K562 (cell line): ENCODE measurements at regions not wholly inside any gene's neighbourhood (a gene's known extent, or its start where the extent isn't known, plus 50 kb on each side); places are given as distances from the start of the nearest gene placed in this dataset.

ENCODE experiments used
- ATAC-seq: fragments of 200-7000 bp; cut with Tn5 transposase; 3 replicates; pipeline ENCODE4 v1.9.1; 2020; ENCODE audit warnings: moderate library complexity
- BruUV-seq: library from RNA; stranded (reverse); fragments of 400-500 nt; replicated peaks from 2 replicates; lab custom pipeline; 2021; lab: Mats Ljungman, UMichigan
- CTCF ChIA-PET: fragments of 300-600 bp; formaldehyde crosslinking; extraction: SDS; loops from one replicate; lab custom pipeline; 2021; ENCODE audit warnings: low intra/inter-chr PET ratio; lab: Yijun Ruan, JAX
- POLR2A ChIA-PET: fragments of 300-600, 350-650 bp; sonication (Branson Sonifier 250); formaldehyde crosslinking; extraction: SDS; loops from one replicate; lab custom pipeline; 2021; ENCODE audit warnings: antibody characterized with exemption, inconsistent platforms; lab: Yijun Ruan, JAX
- DNase-seq, 4 experiments: peaks; one replicate each; pipeline versions ENCODE4 v3.0.0 to v3.0.0-alpha.2; 2011 to 2018; ENCODE audit warnings: low spot score in 3 of 4, mixed read lengths in 3 of 4; ENCODE audit errors: extremely low read depth in 1 of 4
- FAIRE-seq: peaks from 2 replicates; lab custom pipeline; 2011; peaks lifted over from hg19 to GRCh38; lab: Jason Lieb, UNC
- H2AFZ ChIP-seq: 2 replicates; pipeline ENCODE4 v1.6.0; 2011; ENCODE audit warnings: low read depth, low read length, control low read depth, inconsistent platforms
- H3K27ac ChIP-seq: fragments of 200-600 bp; 3 replicates; pipeline ENCODE4 v1.8.0; 2011; ENCODE audit warnings: low read depth, mild to moderate bottlenecking, control low read depth, inconsistent platforms, low read length, moderate library complexity, mixed read lengths; ENCODE audit errors: extremely low read depth
- H3K27me3 ChIP-seq, 2 experiments: fragments of 300-600 bp in 1 of 2; 2 replicates in 1 of 2; 3 replicates in 1 of 2; pipeline versions ENCODE4 v1.6.0 to v1.8.0; 2011; ENCODE audit warnings: inconsistent platforms in 2 of 2, low read length in 2 of 2, mild to moderate bottlenecking in 1 of 2, mixed read lengths in 1 of 2, moderate library complexity in 1 of 2; ENCODE audit not compliant: control insufficient read depth in 2 of 2, insufficient read depth in 2 of 2
- H3K36me3 ChIP-seq: fragments of 300-600 bp; 3 replicates; pipeline ENCODE4 v1.8.0; 2011; ENCODE audit warnings: mild to moderate bottlenecking, low read length, inconsistent platforms; ENCODE audit not compliant: control insufficient read depth, insufficient read depth
- H3K4me1 ChIP-seq, 2 experiments: fragments of 200-600 bp in 1 of 2; replicated peaks in 1 of 2; 2 replicates in 1 of 2; 3 replicates in 1 of 2; pipeline versions ENCODE4 v1.5.1 to v1.8.0; 2011; ENCODE audit warnings: inconsistent platforms in 2 of 2, low read length in 2 of 2, mild to moderate bottlenecking in 1 of 2, mixed read lengths in 1 of 2, moderate library complexity in 1 of 2; ENCODE audit not compliant: control insufficient read depth in 2 of 2, insufficient read depth in 2 of 2
- H3K4me2 ChIP-seq: 2 replicates; pipeline ENCODE4 v1.6.1; 2011; ENCODE audit warnings: low read length, control low read depth, inconsistent platforms, mixed read lengths; ENCODE audit not compliant: insufficient read depth
- H3K4me3 ChIP-seq: fragments of 200-600 bp; sonication (generic), shearing (Covaris generic); 2 replicates; pipeline ENCODE4 v1.5.1; 2016; ENCODE audit warnings: control low read depth, inconsistent platforms
- H3K79me2 ChIP-seq: fragments of 200-600 bp; 3 replicates; pipeline ENCODE4 v1.8.0; 2011; ENCODE audit warnings: low read length, inconsistent platforms; ENCODE audit not compliant: control insufficient read depth, insufficient read depth
- H3K9ac ChIP-seq, 2 experiments: 2 replicates each; pipeline versions ENCODE4 v1.6.0 to v1.6.1; 2011; ENCODE audit warnings: low read depth in 2 of 2, low read length in 2 of 2, control low read depth in 1 of 2, inconsistent platforms in 1 of 2, mild to moderate bottlenecking in 1 of 2, mixed read lengths in 1 of 2; ENCODE audit not compliant: insufficient read depth in 1 of 2
- H3K9me1 ChIP-seq: one replicate; pipeline ENCODE4 v1.6.0; 2011; ENCODE audit warnings: inconsistent platforms, mild to moderate bottlenecking, low read length, moderate library complexity; ENCODE audit not compliant: control insufficient read depth, insufficient read depth
- H3K9me3 ChIP-seq: replicated peaks from 2 replicates; pipeline ENCODE4 v1.5.1; 2011; ENCODE audit warnings: low read depth, low read length, inconsistent platforms; ENCODE audit not compliant: control insufficient read depth, insufficient read depth
- H4K20me1 ChIP-seq: replicated peaks from 2 replicates; pipeline ENCODE4 v1.6.1; 2011; ENCODE audit warnings: low read length, inconsistent platforms, mixed read lengths; ENCODE audit not compliant: control insufficient read depth, insufficient read depth
- EP400 ChIP-seq: fragments of 450-650 bp; IDR thresholded peaks from 2 replicates; pipeline ENCODE4 v1.6.1; 2017; ENCODE audit warnings: antibody characterized with exemption, mild to moderate bottlenecking, moderate library complexity
- JUND ChIP-seq, 2 experiments: IDR thresholded peaks; 2 replicates in 1 of 2; 3 replicates in 1 of 2; pipeline ENCODE4 v1.6.1; 2011; ENCODE audit warnings: borderline replicate concordance in 2 of 2, low read depth in 2 of 2, low read length in 2 of 2, improper control_type of control experiment in 1 of 2, missing biosample characterization in 1 of 2, missing genetic modification characterization in 1 of 2, missing genetic modification reagents in 1 of 2
- RBBP5 ChIP-seq: fragments of 200-600 bp; sonication (generic); IDR thresholded peaks from 2 replicates; pipeline ENCODE4 v1.6.1; 2012; ENCODE audit warnings: borderline replicate concordance, mild to moderate bottlenecking, low read length, control low read depth, inconsistent platforms; ENCODE audit not compliant: insufficient read depth, poor library complexity, severe bottlenecking
- TEAD1 ChIP-seq, 2 experiments: fragments of 450-650 bp in 1 of 2; sonication (generic) in 1 of 2; formaldehyde crosslinking; IDR thresholded peaks; 2 replicates each; pipeline versions ENCODE4 v1.4.0 to v1.8.0; 2020 to 2022; ENCODE audit warnings: mild to moderate bottlenecking in 2 of 2, missing genetic modification reagents in 1 of 2
- ZFPM2 ChIP-seq: fragments of 250-450 bp; sonication (Bioruptor Pico); IDR thresholded peaks from 2 replicates; pipeline ENCODE4 v1.5.1; 2022; ENCODE audit warnings: mild to moderate bottlenecking
- ZNF197 ChIP-seq: fragments of 200-800 bp; sonication (Bioruptor generic); IDR thresholded peaks from 2 replicates; pipeline ENCODE4 v1.6.1; 2016; ENCODE audit warnings: low read depth, missing genetic modification characterization, missing compliant biosample characterization
- WGBS: fragments of 100-300 bp; shearing (Covaris generic); methylation state at CpG from one replicate; pipeline ENCODE4 v1.1.6; 2016; ENCODE audit warnings: low coverage, mixed read lengths; ENCODE audit not compliant: insufficient coverage; ENCODE audit errors: missing lambda C conversion rate; 5-methylcytosine and 5-hydroxymethylcytosine counted together
- in situ Hi-C: fragments of 300-500 bp; cut with MboI; formaldehyde crosslinking; loops from 4 replicates; pipeline ENCODE4 v1.15.0; 2018; ENCODE audit warnings: inconsistent platforms, mixed read lengths
- intact Hi-C: fragments of 100-400 bp; cut with micrococcal nuclease; formaldehyde crosslinking; loops from 2 replicates; pipeline ENCODE4 v1.14.2; 2022
- TF ChIP-seq, protein P1 (sequence below), 2 experiments: fragments of 250-450 bp in 1 of 2; fragments of 450-650 bp in 1 of 2; sonication (Bioruptor Pico) in 1 of 2; IDR thresholded peaks; 2 replicates each; pipeline versions ENCODE4 v1.6.1 to v1.8.0; 2016 to 2021; ENCODE audit warnings: mild to moderate bottlenecking in 2 of 2, moderate library complexity in 2 of 2, missing compliant biosample characterization in 1 of 2, missing genetic modification characterization in 1 of 2
- TF ChIP-seq, protein P2 (sequence below): sonication (generic); formaldehyde crosslinking; IDR thresholded peaks from 2 replicates; pipeline ENCODE4 v1.8.0; 2022; ENCODE audit warnings: mild to moderate bottlenecking, missing genetic modification reagents
- TF ChIP-seq, protein P3 (sequence below): fragments of 250-450 bp; sonication (Bioruptor Pico); IDR thresholded peaks from 2 replicates; pipeline ENCODE4 v1.8.0; 2022; ENCODE audit warnings: moderate library complexity, mild to moderate bottlenecking, inconsistent platforms
- TF ChIP-seq, protein P4 (sequence below): fragments of 200-800 bp; sonication (Bioruptor generic); IDR thresholded peaks from 2 replicates; pipeline ENCODE4 v1.6.1; 2017; ENCODE audit warnings: missing genetic modification characterization, missing compliant biosample characterization

DNA sequence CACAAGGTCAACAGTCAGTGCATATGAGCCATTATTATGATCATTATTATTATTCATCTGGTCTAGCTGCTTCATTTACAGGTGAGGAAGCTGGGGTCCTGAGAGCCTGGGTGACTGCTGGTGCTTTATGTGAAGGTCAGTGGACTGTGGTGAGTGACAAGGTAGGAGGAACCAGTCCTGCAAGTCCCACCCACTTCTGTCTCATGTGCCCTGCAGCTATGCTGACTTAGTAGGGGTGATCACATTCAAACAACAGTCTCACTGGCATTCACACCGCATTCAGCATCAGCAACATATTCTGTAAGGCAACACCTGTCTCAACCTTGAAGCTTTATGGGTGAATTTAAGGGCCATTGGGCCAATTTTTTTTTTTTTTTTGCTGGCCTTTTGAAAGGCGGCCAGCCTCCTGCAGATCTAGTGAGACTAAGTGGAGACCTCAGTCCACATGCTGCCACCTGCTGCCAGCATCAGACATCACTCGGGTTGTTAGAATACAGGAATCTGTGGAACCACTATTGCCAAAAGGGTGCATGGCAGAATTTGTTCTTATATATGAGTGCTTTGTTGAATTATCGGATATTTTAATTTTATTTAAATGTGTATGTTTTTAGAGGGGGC is 59.9 kb upstream of the CACNA1E start:
- Histone ChIP-seq H3K9ac (no peak overlapping the region), H3K79me2 (no peaks in the 10 kb centered on the region), H4K20me1 (peaks cover 3% of the 10 kb centered on the region; the same call in 1 of the 2 replicates), H3K4me2 (no peak overlapping the region), H2AFZ (no peak overlapping the region), H3K27ac (no peak overlapping the region), H3K9me3 (no peaks in the 10 kb centered on the region), H3K4me3 (no peak overlapping the region), H3K36me3 (no peaks in the 10 kb centered on the region), H3K27me3 (peaks cover 3 to 8% of the 10 kb centered on the region in 2 experiments; a peak in 4 of 5 replicates), H3K4me1 (no peaks in the 10 kb centered on the region), H3K9me1 (no peaks in the 10 kb centered on the region)
- DNase-seq (peak; percentile 30 to 51 (median 42)), ATAC-seq (peak; percentile 67), FAIRE-seq (no peak)
- WGBS, result 0% methylated on average over 4 of the region's 4 CpGs
- in situ Hi-C loops, result loop anchor here (5.0 kb wide), 2 partner anchors 236 to 896 kb away; no protein-coding TSS in a partner anchor
- ChIA-PET POLR2A (no interaction called here), CTCF (interaction anchor here (0.6 to 6.8 kb wide), 9 partner anchors 234 to 1618 kb away, joined by 3 to 127 read pairs (median 4); no protein-coding TSS in a partner anchor)
- intact Hi-C loops, result loop anchor here (10.0 kb wide), 1 partner anchor 339 kb away; the partner anchor contains the start of gene IER5
- BruUV-seq, result no TSS peak
- no peak for TF ChIP-seq RBBP5
- TF ChIP-seq, protein P1, sequence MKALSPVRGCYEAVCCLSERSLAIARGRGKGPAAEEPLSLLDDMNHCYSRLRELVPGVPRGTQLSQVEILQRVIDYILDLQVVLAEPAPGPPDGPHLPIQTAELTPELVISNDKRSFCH (CRISPR knock-in tag; IDR thresholded peaks at IDR 0.05), result no peak
- TF ChIP-seq, protein P1 (tag; IDR thresholded peaks at IDR 0.05), result no peak
- TF ChIP-seq, protein P2, sequence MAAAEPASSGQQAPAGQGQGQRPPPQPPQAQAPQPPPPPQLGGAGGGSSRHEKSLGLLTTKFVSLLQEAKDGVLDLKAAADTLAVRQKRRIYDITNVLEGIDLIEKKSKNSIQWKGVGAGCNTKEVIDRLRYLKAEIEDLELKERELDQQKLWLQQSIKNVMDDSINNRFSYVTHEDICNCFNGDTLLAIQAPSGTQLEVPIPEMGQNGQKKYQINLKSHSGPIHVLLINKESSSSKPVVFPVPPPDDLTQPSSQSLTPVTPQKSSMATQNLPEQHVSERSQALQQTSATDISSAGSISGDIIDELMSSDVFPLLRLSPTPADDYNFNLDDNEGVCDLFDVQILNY (CRISPR knock-in tag), result no peak
- TF ChIP-seq JUND (IDR thresholded peaks at IDR 0.05; ENCODE audit: borderline replicate concordance, low read depth, low read length), result no peak
- TF ChIP-seq JUND (tag; IDR thresholded peaks at IDR 0.05; ENCODE audit: borderline replicate concordance, low read depth, low read length), result no peak
- no peak for TF ChIP-seq EP400
- no peak for TF ChIP-seq ZFPM2 (CRISPR knock-in tag)
- TF ChIP-seq, protein P3, sequence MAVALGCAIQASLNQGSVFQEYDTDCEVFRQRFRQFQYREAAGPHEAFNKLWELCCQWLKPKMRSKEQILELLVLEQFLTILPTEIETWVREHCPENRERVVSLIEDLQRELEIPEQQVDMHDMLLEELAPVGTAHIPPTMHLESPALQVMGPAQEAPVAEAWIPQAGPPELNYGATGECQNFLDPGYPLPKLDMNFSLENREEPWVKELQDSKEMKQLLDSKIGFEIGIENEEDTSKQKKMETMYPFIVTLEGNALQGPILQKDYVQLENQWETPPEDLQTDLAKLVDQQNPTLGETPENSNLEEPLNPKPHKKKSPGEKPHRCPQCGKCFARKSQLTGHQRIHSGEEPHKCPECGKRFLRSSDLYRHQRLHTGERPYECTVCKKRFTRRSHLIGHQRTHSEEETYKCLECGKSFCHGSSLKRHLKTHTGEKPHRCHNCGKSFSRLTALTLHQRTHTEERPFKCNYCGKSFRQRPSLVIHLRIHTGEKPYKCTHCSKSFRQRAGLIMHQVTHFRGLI (CRISPR knock-in tag), result no peak
- TF ChIP-seq, protein P4, sequence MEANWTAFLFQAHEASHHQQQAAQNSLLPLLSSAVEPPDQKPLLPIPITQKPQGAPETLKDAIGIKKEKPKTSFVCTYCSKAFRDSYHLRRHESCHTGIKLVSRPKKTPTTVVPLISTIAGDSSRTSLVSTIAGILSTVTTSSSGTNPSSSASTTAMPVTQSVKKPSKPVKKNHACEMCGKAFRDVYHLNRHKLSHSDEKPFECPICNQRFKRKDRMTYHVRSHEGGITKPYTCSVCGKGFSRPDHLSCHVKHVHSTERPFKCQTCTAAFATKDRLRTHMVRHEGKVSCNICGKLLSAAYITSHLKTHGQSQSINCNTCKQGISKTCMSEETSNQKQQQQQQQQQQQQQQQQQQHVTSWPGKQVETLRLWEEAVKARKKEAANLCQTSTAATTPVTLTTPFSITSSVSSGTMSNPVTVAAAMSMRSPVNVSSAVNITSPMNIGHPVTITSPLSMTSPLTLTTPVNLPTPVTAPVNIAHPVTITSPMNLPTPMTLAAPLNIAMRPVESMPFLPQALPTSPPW (CRISPR knock-in tag), result no peak
- TF ChIP-seq TEAD1 (CRISPR knock-in tag; IDR thresholded peaks at IDR 0.05), result no peak
- TF ChIP-seq ZNF197, result no peak
